ENCODE measurements at regions not wholly inside any gene's neighbourhood (a gene's known extent, or its start where the extent isn't known, plus 50 kb on each side); places are given as distances from the start of the nearest gene placed in this dataset.

GRCh38 chr17:77720946-77721845, 237.3 kb upstream of the TNRC6C start:
- DNase-seq: peak; percentile 48

GRCh38 chr17:77721846-77722160, 236.7 kb upstream of the TNRC6C start:
- no peak for DNase-seq

- DNase-seq: peak; percentile 45
Observed at GRCh38 chr17:77722366-77722765, 236.1 kb upstream of the TNRC6C start.

GRCh38 chr17:77723071-77723908, 235.2 kb upstream of the TNRC6C start:
- DNase-seq: no peak

- peak; percentile 40 for DNase-seq
Observed at GRCh38 chr17:77723909-77724875, 234.3 kb upstream of the TNRC6C start.

GRCh38 chr17:77724876-77725615, 233.5 kb upstream of the TNRC6C start:
- no peak for DNase-seq

GRCh38 chr17:77725846-77726245, 232.7 kb upstream of the TNRC6C start:
- peak; percentile 42 for DNase-seq

GRCh38 chr17:77726549-77727006, 231.9 kb upstream of the TNRC6C start:
- DNase-seq: peak; percentile 32

- DNase-seq: no peak
Observed at GRCh38 chr17:77727037-77727615, 231.4 kb upstream of the TNRC6C start.

GRCh38 chr17:77728474-77728795, 230.1 kb upstream of the TNRC6C start:
- no peak for DNase-seq

GRCh38 chr17:77728871-77729270, 229.6 kb upstream of the TNRC6C start:
- DNase-seq: no peak

- DNase-seq: peak; percentile 37
Observed at GRCh38 chr17:77729587-77729986, 228.9 kb upstream of the TNRC6C start.

- no peak for DNase-seq
Observed at GRCh38 chr17:77730376-77730775, 228.1 kb upstream of the TNRC6C start.

- no peak for DNase-seq
Observed at GRCh38 chr17:77733576-77734296, 224.8 kb upstream of the TNRC6C start.

- DNase-seq: peak; percentile 47
Observed at GRCh38 chr17:77734371-77735080, 224.0 kb upstream of the TNRC6C start.

GRCh38 chr17:77735081-77735565, 223.4 kb upstream of the TNRC6C start:
- DNase-seq: peak; percentile 50

GRCh38 chr17:77735566-77736198, 222.8 kb upstream of the TNRC6C start:
- no peak for DNase-seq

GRCh38 chr17:77736199-77736585, 222.3 kb upstream of the TNRC6C start:
- no peak for DNase-seq

- DNase-seq: no peak
Observed at GRCh38 chr17:77736721-77737120, 221.8 kb upstream of the TNRC6C start.
